ENCODE measurements at regions not wholly inside any gene's neighbourhood (a gene's known extent, or its start where the extent isn't known, plus 50 kb on each side); places are given as distances from the start of the nearest gene placed in this dataset.

GRCh38 chr10:114872519-114873087 lies 51.0 kb downstream of the FHIP2A start:
- CTCF ChIA-PET, result interaction anchor here (0.6 to 1.8 kb wide), 8 partner anchors 50 to 745 kb away, joined by 3 to 7 read pairs (median 3); no protein-coding TSS in a partner anchor
- POLR2A ChIA-PET, result no interaction called here
- no peak overlapping the region for H3K4me3 ChIP-seq (ENCODE audit: low read depth, low read length)
- H3K9me3 ChIP-seq (ENCODE audit: control insufficient read depth, insufficient read depth, low read depth, low read length), result no peaks in the 10 kb centered on the region
- no peak for TF ChIP-seq ZNF76 (tag by site-specific recombination; IDR thresholded peaks at IDR 0.05; ENCODE audit: borderline replicate concordance, low read depth)
- TF ChIP-seq ZBTB6 (tag by site-specific recombination; IDR thresholded peaks at IDR 0.05), result no peak
- TF ChIP-seq REST (tag by site-specific recombination; IDR thresholded peaks at IDR 0.05), result no peak
- no peak for TF ChIP-seq ZSCAN4 (tag by site-specific recombination; IDR thresholded peaks at IDR 0.05)
- peak; percentile 76 for TF ChIP-seq SP7 (tag by site-specific recombination; IDR thresholded peaks at IDR 0.05)
- H3K4me1 ChIP-seq (ENCODE audit: control insufficient read depth, insufficient read depth, low read length), result 0 out of 2 replicates have a peak, but pooled peaks cover 4% of the 10 kb centered on the region
- no peak overlapping the region for H3K27ac ChIP-seq (ENCODE audit: extremely low read depth, low read depth, low read length)
- no peaks in the 10 kb centered on the region for H3K36me3 ChIP-seq (ENCODE audit: control insufficient read depth in 2 of 2, insufficient read depth in 1 of 2, low read length in 2 of 2)

GRCh38 chr10:114874827-114875411 lies 53.3 kb downstream of the FHIP2A start:
- Histone ChIP-seq H3K9me3 (ENCODE audit: control insufficient read depth, insufficient read depth, low read depth, low read length) (no peaks in the 10 kb centered on the region), H3K4me1 (ENCODE audit: control insufficient read depth, insufficient read depth, low read length) (peaks cover 5% of the 10 kb centered on the region; the same call in 1 of the 2 replicates), H3K27ac (ENCODE audit: extremely low read depth, low read depth, low read length) (no peak overlapping the region), H3K4me3 (ENCODE audit: low read depth, low read length) (no peak overlapping the region), H3K36me3 (ENCODE audit: control insufficient read depth in 2 of 2, insufficient read depth in 1 of 2, low read length in 2 of 2) (no peaks in the 10 kb centered on the region)
- CTCF ChIA-PET, result interaction anchor here (0.6 to 1.5 kb wide), 4 partner anchors 111 to 255 kb away, joined by 3 to 4 read pairs (median 3); no protein-coding TSS in a partner anchor
- POLR2A ChIA-PET, result no interaction called here
- no peak for TF ChIP-seq ZNF398 (tag by site-specific recombination; IDR thresholded peaks at IDR 0.05)
- TF ChIP-seq GLIS1 (tag by site-specific recombination; IDR thresholded peaks at IDR 0.05), result no peak
- no peak for TF ChIP-seq ZNF585B (tag by site-specific recombination; IDR thresholded peaks at IDR 0.05)
- no peak for TF ChIP-seq ZNF157 (tag by site-specific recombination; IDR thresholded peaks at IDR 0.05)
- no peak for TF ChIP-seq BCL6B (tag by site-specific recombination; IDR thresholded peaks at IDR 0.05)
- TF ChIP-seq PRDM2 (tag by site-specific recombination; IDR thresholded peaks at IDR 0.05; ENCODE audit: borderline replicate concordance), result no peak
- TF ChIP-seq ZBTB8A (tag by site-specific recombination; IDR thresholded peaks at IDR 0.05), result no peak
- TF ChIP-seq ZNF10 (tag by site-specific recombination; IDR thresholded peaks at IDR 0.05), result no peak
- TF ChIP-seq ZFP41 (tag by site-specific recombination; IDR thresholded peaks at IDR 0.05; ENCODE audit: borderline replicate concordance), result no peak
- TF ChIP-seq ZNF211 (tag by site-specific recombination; IDR thresholded peaks at IDR 0.05; ENCODE audit: low read depth), result no peak
- TF ChIP-seq SP7 (tag by site-specific recombination; IDR thresholded peaks at IDR 0.05), result no peak

All from HEK293 (cell line).